Hepatocyte (in vitro differentiated cells): ENCODE measurements at regions not wholly inside any gene's neighbourhood (a gene's known extent, or its start where the extent isn't known, plus 50 kb on each side); places are given as distances from the start of the nearest gene placed in this dataset.

Experiments used
- DNase-seq: peaks from one replicate; pipeline ENCODE4 v3.0.0-alpha.2; 2016; ENCODE audit warnings: low spot score
- H2AFZ ChIP-seq: fragments of 200-600 bp; sonication (generic); 2 replicates; pipeline ENCODE4 v1.6.0; 2016; ENCODE audit warnings: antibody characterized with exemption, mild to moderate bottlenecking
- H3K27ac ChIP-seq: fragments of 200-600 bp; sonication (generic); 2 replicates; pipeline ENCODE4 v1.5.1; 2016; ENCODE audit warnings: mild to moderate bottlenecking
- H3K27me3 ChIP-seq: fragments of 200-600 bp; sonication (generic); 2 replicates; pipeline ENCODE4 v1.6.1; 2016
- H3K36me3 ChIP-seq: fragments of 200-600 bp; sonication (generic); replicated peaks from 2 replicates; pipeline ENCODE4 v1.5.1; 2016; ENCODE audit warnings: low read depth; ENCODE audit not compliant: insufficient read depth
- H3K4me1 ChIP-seq: fragments of 200-600 bp; sonication (generic); 2 replicates; pipeline ENCODE4 v1.5.1; 2016; ENCODE audit warnings: mild to moderate bottlenecking, moderate library complexity; ENCODE audit not compliant: insufficient read depth
- H3K4me2 ChIP-seq: fragments of 200-600 bp; sonication (generic); 2 replicates; pipeline ENCODE4 v1.6.0; 2016
- H3K4me3 ChIP-seq: fragments of 200-600 bp; sonication (generic); 2 replicates; pipeline ENCODE4 v1.5.1; 2016; ENCODE audit warnings: mild to moderate bottlenecking
- H3K79me2 ChIP-seq: fragments of 200-600 bp; sonication (generic); 2 replicates; pipeline ENCODE4 v1.6.0; 2017; ENCODE audit warnings: mild to moderate bottlenecking
- H3K9me2 ChIP-seq: fragments of 200-600 bp; sonication (generic); replicated peaks from 2 replicates; pipeline ENCODE4 v1.6.0; 2017; ENCODE audit warnings: mild to moderate bottlenecking; ENCODE audit not compliant: insufficient read depth
- H3K9me3 ChIP-seq: fragments of 200-600 bp; sonication (generic); 2 replicates; pipeline ENCODE4 v1.5.1; 2016; ENCODE audit warnings: low read depth, mild to moderate bottlenecking
- H4K20me1 ChIP-seq: fragments of 200-600 bp; sonication (generic); 2 replicates; pipeline ENCODE4 v1.6.0; 2016; ENCODE audit warnings: mild to moderate bottlenecking; ENCODE audit not compliant: insufficient read depth, poor library complexity, severe bottlenecking
- CTCF ChIP-seq: fragments of 200-600 bp; sonication (generic); IDR thresholded peaks from 2 replicates; pipeline ENCODE4 v1.5.1; 2016; ENCODE audit warnings: antibody characterized with exemption, mild to moderate bottlenecking; ENCODE audit not compliant: poor library complexity
- EZH2 ChIP-seq: fragments of 200-600 bp; sonication (generic); IDR thresholded peaks from 2 replicates; pipeline ENCODE4 v1.6.1; 2016; ENCODE audit warnings: antibody characterized with exemption, mild to moderate bottlenecking, borderline replicate concordance
- EZH2phosphoT487 ChIP-seq: fragments of 200-600 bp; sonication (generic); IDR thresholded peaks from one replicate; pipeline ENCODE4 v1.6.1; 2018; ENCODE audit warnings: antibody characterized with exemption, mild to moderate bottlenecking, low read depth, moderate library complexity; ENCODE audit not compliant: unreplicated experiment, severe bottlenecking
- WGBS: methylation state at CpG from one replicate; pipeline ENCODE4 v1.1.6; 2016; ENCODE audit warnings: low lambda C conversion rate; ENCODE audit errors: missing lambda C conversion rate; 5-methylcytosine and 5-hydroxymethylcytosine counted together

- Histone ChIP-seq H3K79me2 (no peaks in the 10 kb centered on the region), H2AFZ (no peak overlapping the region), H3K4me2 (no peak overlapping the region), H3K27ac (no peak overlapping the region), H3K27me3 (no peaks in the 10 kb centered on the region), H3K4me1 (no peaks in the 10 kb centered on the region), H3K4me3 (no peak overlapping the region), H3K9me2 (no peaks in the 10 kb centered on the region), H3K9me3 (no peaks in the 10 kb centered on the region), H3K36me3 (no peaks in the 10 kb centered on the region), H4K20me1 (no peaks in the 10 kb centered on the region)
- no peak for TF ChIP-seq EZH2phosphoT487
- no peak for TF ChIP-seq CTCF
- TF ChIP-seq EZH2 = no peak
- WGBS = 95% methylated on average over 9 of the region's 9 CpGs
- no peak for DNase-seq
Observed at GRCh38 chr2:61639721-61640120, 101.6 kb upstream of the XPO1 start.

- no peak for TF ChIP-seq EZH2phosphoT487
- TF ChIP-seq EZH2 = no peak
- no peak for TF ChIP-seq CTCF
- Histone ChIP-seq H3K79me2 (no peaks in the 10 kb centered on the region), H3K4me1 (no peaks in the 10 kb centered on the region), H3K27ac (no peak overlapping the region), H3K36me3 (no peaks in the 10 kb centered on the region), H3K9me2 (no peaks in the 10 kb centered on the region), H2AFZ (peak overlapping the region; percentile 20), H3K9me3 (no peaks in the 10 kb centered on the region), H3K4me2 (peak overlapping the region; percentile 60), H3K4me3 (no peak overlapping the region), H4K20me1 (no peaks in the 10 kb centered on the region), H3K27me3 (no peaks in the 10 kb centered on the region)
- no peak for DNase-seq
- WGBS = 44% methylated on average over 3 of the region's 3 CpGs
Observed at GRCh38 chr2:61636686-61637085, 98.5 kb upstream of the XPO1 start.

GRCh38 chr2:61634512-61634911 is 96.4 kb upstream of the XPO1 start:
- no peak overlapping the region for H3K27ac ChIP-seq

More at GRCh38 chr2:61634512-61634911, 96.4 kb upstream of the XPO1 start:
- TF ChIP-seq CTCF = no peak
- no peaks in the 10 kb centered on the region for H3K79me2 ChIP-seq
- H3K9me3 ChIP-seq = no peaks in the 10 kb centered on the region
- no peaks in the 10 kb centered on the region for H3K36me3 ChIP-seq
- H4K20me1 ChIP-seq = no peaks in the 10 kb centered on the region
- H3K4me1 ChIP-seq = no peaks in the 10 kb centered on the region
- no peak overlapping the region for H2AFZ ChIP-seq
- 76% methylated on average over 5 of the region's 5 CpGs for WGBS
- no peak for DNase-seq
- H3K4me3 ChIP-seq = no peak overlapping the region
- H3K4me2 ChIP-seq = no peak overlapping the region
- no peaks in the 10 kb centered on the region for H3K9me2 ChIP-seq
- H3K27me3 ChIP-seq = no peaks in the 10 kb centered on the region
